ENCODE measurements at regions not wholly inside any gene's neighbourhood (a gene's known extent, or its start where the extent isn't known, plus 50 kb on each side); places are given as distances from the start of the nearest gene placed in this dataset.

DNA sequence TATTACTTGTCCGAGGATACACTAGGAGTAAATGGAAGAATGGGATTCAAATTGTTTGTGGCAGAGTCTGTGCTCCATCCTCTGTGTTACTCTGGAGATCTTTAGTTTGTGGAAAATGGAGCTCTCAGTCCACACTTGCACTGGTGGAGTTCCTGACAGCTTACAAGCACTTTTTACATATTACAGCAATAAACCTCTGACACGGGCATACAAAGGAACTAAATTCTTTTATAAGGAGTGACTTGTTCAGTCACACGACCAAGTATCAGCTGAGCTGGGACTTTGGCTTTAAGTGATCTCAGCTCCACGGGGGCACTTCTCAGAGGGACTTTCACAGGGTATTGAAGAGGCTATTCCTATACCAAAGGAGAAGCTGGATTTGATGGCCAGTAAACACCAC lies 417.5 kb downstream of the LRIG3 start:
- Histone ChIP-seq H3K4me3 (replicated peaks in 1 of 3; ENCODE audit: low read depth in 2 of 3, low read length in 3 of 3) (no peak overlapping the region), H3K9me3 (replicated peaks in 1 of 2; ENCODE audit: control insufficient read depth in 1 of 2, insufficient read depth in 1 of 2, low read length in 2 of 2) (no peaks in the 10 kb centered on the region), H3K27ac (ENCODE audit: low read depth in 1 of 2, low read length in 2 of 2) (no peak overlapping the region), H3K27me3 (ENCODE audit: control insufficient read depth in 2 of 2, insufficient read depth in 2 of 2, low read length in 2 of 2) (no peaks in the 10 kb centered on the region), H3K36me3 (replicated peaks in 1 of 2; ENCODE audit: control insufficient read depth in 1 of 2, insufficient read depth in 2 of 2, low read length in 2 of 2) (no peaks in the 10 kb centered on the region), H3K9ac (ENCODE audit: insufficient read depth, low read length, poor library complexity, severe bottlenecking) (no peak overlapping the region), H3K4me2 (replicated peaks; ENCODE audit: extremely low read depth, low read length, poor library complexity, severe bottlenecking) (no peak overlapping the region), H3K79me2 (ENCODE audit: insufficient read depth, low read length) (no peaks in the 10 kb centered on the region), H3K4me1 (ENCODE audit: control insufficient read depth in 1 of 2, insufficient read depth in 2 of 2, low read length in 2 of 2) (no peaks in the 10 kb centered on the region), H2AFZ (ENCODE audit: insufficient read depth, low read depth, low read length, poor library complexity, severe bottlenecking) (no peak overlapping the region), H4K20me1 (ENCODE audit: insufficient read depth, low read length) (no peaks in the 10 kb centered on the region)
- Mint-ChIP-seq H3K36me3 (no peaks in the 10 kb centered on the region), H3K27me3 (ENCODE audit: low read depth in 3 of 3) (peaks cover 0 to 2% (median 0%) of the 10 kb centered on the region in 3 donors), H3K4me3 (no peak overlapping the region), H3K27ac (no peak overlapping the region), H3K9me3 (peaks cover 0 to 4% (median 2%) of the 10 kb centered on the region in 7 donors), H3K4me1 (no peaks in the 10 kb centered on the region)
- no peak for DNase-seq
- TF ChIP-seq, protein P1, sequence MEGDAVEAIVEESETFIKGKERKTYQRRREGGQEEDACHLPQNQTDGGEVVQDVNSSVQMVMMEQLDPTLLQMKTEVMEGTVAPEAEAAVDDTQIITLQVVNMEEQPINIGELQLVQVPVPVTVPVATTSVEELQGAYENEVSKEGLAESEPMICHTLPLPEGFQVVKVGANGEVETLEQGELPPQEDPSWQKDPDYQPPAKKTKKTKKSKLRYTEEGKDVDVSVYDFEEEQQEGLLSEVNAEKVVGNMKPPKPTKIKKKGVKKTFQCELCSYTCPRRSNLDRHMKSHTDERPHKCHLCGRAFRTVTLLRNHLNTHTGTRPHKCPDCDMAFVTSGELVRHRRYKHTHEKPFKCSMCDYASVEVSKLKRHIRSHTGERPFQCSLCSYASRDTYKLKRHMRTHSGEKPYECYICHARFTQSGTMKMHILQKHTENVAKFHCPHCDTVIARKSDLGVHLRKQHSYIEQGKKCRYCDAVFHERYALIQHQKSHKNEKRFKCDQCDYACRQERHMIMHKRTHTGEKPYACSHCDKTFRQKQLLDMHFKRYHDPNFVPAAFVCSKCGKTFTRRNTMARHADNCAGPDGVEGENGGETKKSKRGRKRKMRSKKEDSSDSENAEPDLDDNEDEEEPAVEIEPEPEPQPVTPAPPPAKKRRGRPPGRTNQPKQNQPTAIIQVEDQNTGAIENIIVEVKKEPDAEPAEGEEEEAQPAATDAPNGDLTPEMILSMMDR (IDR thresholded peaks at IDR 0.05): no peak
- intact Hi-C loops (cut with micrococcal nuclease): no loop called here
- WGBS (ENCODE audit: insufficient coverage): 27% methylated on average over 2 of the region's 4 CpGs

DNA sequence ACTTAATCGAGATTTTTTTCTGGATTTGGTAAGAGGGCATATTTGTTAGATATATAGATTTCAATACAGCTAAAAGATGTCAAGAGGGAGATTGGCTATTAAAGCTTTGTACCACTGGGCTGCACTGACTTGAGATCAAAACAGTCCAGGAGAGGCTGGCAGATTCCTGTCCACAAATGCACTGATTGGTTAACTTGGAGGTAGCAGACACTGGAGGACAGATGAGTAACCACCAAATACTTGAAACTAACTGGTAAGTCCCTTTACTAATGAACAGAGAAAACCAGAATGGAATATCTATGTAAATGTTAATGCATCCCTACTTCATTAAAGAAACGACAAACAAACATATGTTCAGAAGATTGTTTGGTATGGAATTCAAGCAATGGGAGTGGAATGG lies 416.6 kb downstream of the LRIG3 start:
- no peak overlapping the region for H3K4me3 ChIP-seq (replicated peaks in 1 of 3; ENCODE audit: low read depth in 2 of 3, low read length in 3 of 3)
- no peaks in the 10 kb centered on the region for H3K4me1 ChIP-seq (ENCODE audit: control insufficient read depth in 1 of 2, insufficient read depth in 2 of 2, low read length in 2 of 2)
- Mint-ChIP-seq H3K27me3 (ENCODE audit: low read depth in 3 of 3) (peaks cover 0 to 2% (median 0%) of the 10 kb centered on the region in 3 donors), H3K4me1 (no peaks in the 10 kb centered on the region), H3K36me3 (no peaks in the 10 kb centered on the region), H3K9me3 (peaks cover 0 to 3% (median 2%) of the 10 kb centered on the region in 7 donors), H3K4me3 (no peak overlapping the region), H3K27ac (no peak overlapping the region)
- no peaks in the 10 kb centered on the region for H4K20me1 ChIP-seq (ENCODE audit: insufficient read depth, low read length)
- H3K9me3 ChIP-seq (replicated peaks in 1 of 2; ENCODE audit: control insufficient read depth in 1 of 2, insufficient read depth in 1 of 2, low read length in 2 of 2): no peaks in the 10 kb centered on the region
- H3K27me3 ChIP-seq (ENCODE audit: control insufficient read depth in 2 of 2, insufficient read depth in 2 of 2, low read length in 2 of 2): no peaks in the 10 kb centered on the region
- intact Hi-C loops (cut with micrococcal nuclease): no loop called here
- no peak for DNase-seq
- no peak overlapping the region for H2AFZ ChIP-seq (ENCODE audit: insufficient read depth, low read depth, low read length, poor library complexity, severe bottlenecking)
- H3K4me2 ChIP-seq (replicated peaks; ENCODE audit: extremely low read depth, low read length, poor library complexity, severe bottlenecking): no peak overlapping the region
- no peak overlapping the region for H3K9ac ChIP-seq (ENCODE audit: insufficient read depth, low read length, poor library complexity, severe bottlenecking)
- H3K36me3 ChIP-seq (replicated peaks in 1 of 2; ENCODE audit: control insufficient read depth in 1 of 2, insufficient read depth in 2 of 2, low read length in 2 of 2): no peaks in the 10 kb centered on the region
- H3K27ac ChIP-seq (ENCODE audit: low read depth in 1 of 2, low read length in 2 of 2): no peak overlapping the region
- TF ChIP-seq, protein P1 (IDR thresholded peaks at IDR 0.05): no peak
- WGBS (ENCODE audit: insufficient coverage): no CpG with 5 or more reads among the region's 2 CpGs
- no peaks in the 10 kb centered on the region for H3K79me2 ChIP-seq (ENCODE audit: insufficient read depth, low read length)

Measured in CD14-positive monocyte (primary cell).